ENCODE measurements at regions not wholly inside any gene's neighbourhood (a gene's known extent, or its start where the extent isn't known, plus 50 kb on each side); places are given as distances from the start of the nearest gene placed in this dataset.
"Not testable (repeated sequence)": the region's sequence is repeated elsewhere in the genome, so short reads cannot be mapped to it uniquely, and the experiment has no call there.

- no peak for DNase-seq
Observed at GRCh38 chr9:78383130-78383529, 86.2 kb downstream of the PSAT1 start.

GRCh38 chr9:78386348-78386747, 89.4 kb downstream of the PSAT1 start:
- no peak for DNase-seq

- no peak for DNase-seq
Observed at GRCh38 chr9:78386773-78387172, 89.8 kb downstream of the PSAT1 start.

- DNase-seq, result no peak
Observed at GRCh38 chr9:78393340-78393739, 96.4 kb downstream of the PSAT1 start.

- DNase-seq, result no peak
Observed at GRCh38 chr9:78393932-78394331, 97.0 kb downstream of the PSAT1 start.

- no peak for DNase-seq
Observed at GRCh38 chr9:78396087-78396486, 99.2 kb downstream of the PSAT1 start.

- no peak for DNase-seq
Observed at GRCh38 chr9:78397045-78397444, 100.1 kb downstream of the PSAT1 start.

- DNase-seq, result no peak
Observed at GRCh38 chr9:78397454-78397853, 100.5 kb downstream of the PSAT1 start.

- no peak for DNase-seq
Observed at GRCh38 chr9:78399153-78399552, 102.2 kb downstream of the PSAT1 start.

GRCh38 chr9:78400496-78400895, 103.6 kb downstream of the PSAT1 start:
- DNase-seq, result no peak

- no peak for DNase-seq
Observed at GRCh38 chr9:78405461-78405860, 108.5 kb downstream of the PSAT1 start.

- no peak for DNase-seq
Observed at GRCh38 chr9:78406146-78406545, 109.2 kb downstream of the PSAT1 start.

- DNase-seq, result no peak
Observed at GRCh38 chr9:78406933-78407332, 110.0 kb downstream of the PSAT1 start.

GRCh38 chr9:78407636-78408312, 110.8 kb downstream of the PSAT1 start:
- DNase-seq, result no peak

- no peak for DNase-seq
Observed at GRCh38 chr9:78408388-78408787, 111.5 kb downstream of the PSAT1 start.

- not testable (repeated sequence) for DNase-seq
Observed at GRCh38 chr9:78409928-78410510, 113.1 kb downstream of the PSAT1 start.

- no peak for DNase-seq
Observed at GRCh38 chr9:78422309-78422708, 125.4 kb downstream of the PSAT1 start.

GRCh38 chr9:78424299-78424698, 127.4 kb downstream of the PSAT1 start:
- no peak for DNase-seq

- no peak for DNase-seq
Observed at GRCh38 chr9:78428640-78429039, 131.7 kb downstream of the PSAT1 start.

GRCh38 chr9:78430387-78430786, 133.5 kb downstream of the PSAT1 start:
- DNase-seq, result no peak

GRCh38 chr9:78431039-78431438, 134.1 kb downstream of the PSAT1 start:
- DNase-seq, result not testable (repeated sequence)

- no peak for DNase-seq
Observed at GRCh38 chr9:78436873-78437272, 139.9 kb downstream of the PSAT1 start.

- no peak for DNase-seq
Observed at GRCh38 chr9:78437296-78437695, 140.4 kb downstream of the PSAT1 start.

- DNase-seq, result no peak
Observed at GRCh38 chr9:78437806-78438205, 140.9 kb downstream of the PSAT1 start.

- no peak for DNase-seq
Observed at GRCh38 chr9:78438211-78438610, 141.3 kb downstream of the PSAT1 start.

All from NCI-H187 (cell line).